IMR-90 (cell line): ENCODE measurements at regions not wholly inside any gene's neighbourhood (a gene's known extent, or its start where the extent isn't known, plus 50 kb on each side); places are given as distances from the start of the nearest gene placed in this dataset.
"Not testable (repeated sequence)": the region's sequence is repeated elsewhere in the genome, so short reads cannot be mapped to it uniquely, and the experiment has no call there.

ENCODE experiments used
- ATAC-seq: fragments of 200-7000 bp; cut with Tn5 transposase; 2 replicates; pipeline ENCODE4 v1.9.1; 2020; ENCODE audit warnings: low read depth, mild to moderate bottlenecking, moderate library complexity
- BruUV-seq: library from RNA; stranded (reverse); fragments of 400-500 nt; replicated peaks from 2 replicates; lab custom pipeline; 2021; lab: Mats Ljungman, UMichigan
- CTCF ChIA-PET: fragments of 300-600 bp; formaldehyde crosslinking; extraction: SDS; loops from one replicate; lab custom pipeline; 2021; ENCODE audit warnings: antibody characterized with exemption; lab: Yijun Ruan, JAX
- POLR2A ChIA-PET: fragments of 300-600 bp; sonication (Branson Sonifier 250); formaldehyde crosslinking; loops from one replicate; lab custom pipeline; 2022; ENCODE audit warnings: antibody characterized with exemption; ENCODE audit not compliant: unreplicated experiment; lab: Charles Lee
- DNase-seq: peaks from one replicate; pipeline ENCODE4 v3.0.0; 2013
- H2AFZ ChIP-seq: replicated peaks from 2 replicates; pipeline ENCODE3; 2013; ENCODE audit warnings: low read length, mild to moderate bottlenecking; ENCODE audit not compliant: poor library complexity
- H2AK5ac ChIP-seq: 2 replicates; pipeline ENCODE4 v1.6.1; 2013; ENCODE audit warnings: low read depth, low read length, inconsistent platforms
- H2AK9ac ChIP-seq: replicated peaks from 2 replicates; pipeline ENCODE3; 2013; ENCODE audit warnings: mild to moderate bottlenecking, low read depth, low read length, moderate library complexity; ENCODE audit not compliant: poor library complexity
- H2BK120ac ChIP-seq: 2 replicates; pipeline ENCODE4 v1.6.1; 2013; ENCODE audit warnings: low read depth, low read length, inconsistent platforms
- H2BK15ac ChIP-seq: 3 replicates; pipeline ENCODE4 v1.6.1; 2013; ENCODE audit warnings: low read depth, low read length, inconsistent platforms
- H2BK20ac ChIP-seq: 2 replicates; pipeline ENCODE4 v1.6.1; 2013; ENCODE audit warnings: low read depth, mild to moderate bottlenecking, inconsistent platforms, low read length, moderate library complexity
- H2BK5ac ChIP-seq: 2 replicates; pipeline ENCODE4 v1.6.1; 2013; ENCODE audit warnings: mild to moderate bottlenecking, low read depth, low read length, inconsistent platforms; ENCODE audit not compliant: poor library complexity, severe bottlenecking
- H3K14ac ChIP-seq: replicated peaks from 2 replicates; pipeline ENCODE4 v1.6.1; 2013; ENCODE audit warnings: low read depth, low read length, inconsistent platforms
- H3K18ac ChIP-seq: 2 replicates; pipeline ENCODE4 v1.6.1; 2013; ENCODE audit warnings: low read depth, low read length, control low read depth
- H3K23ac ChIP-seq: 2 replicates; pipeline ENCODE4 v1.6.1; 2013; ENCODE audit warnings: low read depth, low read length, inconsistent platforms
- H3K27ac ChIP-seq: 2 replicates; pipeline ENCODE4 v1.5.1; 2013; ENCODE audit warnings: mild to moderate bottlenecking, control low read depth, low read length; ENCODE audit not compliant: insufficient read depth
- H3K27me3 ChIP-seq: 2 replicates; pipeline ENCODE4 v1.6.1; 2013; ENCODE audit warnings: low read length; ENCODE audit not compliant: control insufficient read depth, insufficient read depth
- H3K36me3 ChIP-seq: 2 replicates; pipeline ENCODE4 v1.6.1; 2013; ENCODE audit warnings: low read length, mixed read lengths; ENCODE audit not compliant: control insufficient read depth, insufficient read depth
- H3K4ac ChIP-seq: 2 replicates; pipeline ENCODE4 v1.6.1; 2013; ENCODE audit warnings: low read depth, low read length, inconsistent platforms
- H3K4me1 ChIP-seq: 2 replicates; pipeline ENCODE4 v1.6.1; 2013; ENCODE audit warnings: low read length, mixed read lengths; ENCODE audit not compliant: control insufficient read depth, insufficient read depth
- H3K4me2 ChIP-seq: 2 replicates; pipeline ENCODE4 v1.6.1; 2013; ENCODE audit warnings: low read depth, mild to moderate bottlenecking, control low read depth, low read length, moderate library complexity
- H3K4me3 ChIP-seq: 2 replicates; pipeline ENCODE4 v1.5.1; 2013; ENCODE audit warnings: low read depth, mild to moderate bottlenecking, control low read depth, low read length, moderate library complexity; ENCODE audit not compliant: insufficient read depth
- H3K56ac ChIP-seq: 2 replicates; pipeline ENCODE4 v1.6.1; 2013; ENCODE audit warnings: low read length, inconsistent platforms; ENCODE audit not compliant: insufficient read depth; ENCODE audit errors: extremely low read depth
- H3K79me1 ChIP-seq, 2 experiments: 2 replicates each; pipeline ENCODE4 v1.6.1; 2013; ENCODE audit warnings: low read length in 2 of 2, inconsistent platforms in 1 of 2, low read depth in 1 of 2
- H3K9ac ChIP-seq: 2 replicates; pipeline ENCODE4 v1.6.1; 2013; ENCODE audit warnings: low read depth, low read length, control low read depth
- H3K9me1 ChIP-seq: 2 replicates; pipeline ENCODE4 v1.6.1; 2013; ENCODE audit warnings: low read length, inconsistent platforms; ENCODE audit not compliant: insufficient read depth
- H3K9me3 ChIP-seq: 2 replicates; pipeline ENCODE4 v1.6.1; 2013; ENCODE audit warnings: low read length; ENCODE audit not compliant: control insufficient read depth, insufficient read depth
- H4K20me1 ChIP-seq: 2 replicates; pipeline ENCODE4 v1.6.1; 2013; ENCODE audit warnings: low read length, inconsistent platforms; ENCODE audit not compliant: insufficient read depth
- H4K5ac ChIP-seq: 2 replicates; pipeline ENCODE4 v1.6.1; 2013; ENCODE audit warnings: mild to moderate bottlenecking, low read depth, low read length, control low read depth
- H4K8ac ChIP-seq, 2 experiments: 2 replicates each; pipeline ENCODE4 v1.6.1; 2013; ENCODE audit warnings: low read depth in 2 of 2, low read length in 2 of 2, control low read depth in 1 of 2, inconsistent platforms in 1 of 2
- H4K91ac ChIP-seq: 2 replicates; pipeline ENCODE4 v1.6.1; 2013; ENCODE audit warnings: low read depth, low read length, inconsistent platforms; ENCODE audit not compliant: insufficient read depth
- WGBS, 2 experiments: methylation state at CpG; one replicate each; pipeline versions ENCODE4 v1.1.5 to v1.1.7; 2013; ENCODE audit warnings: missing lambda C conversion rate in 2 of 2; ENCODE audit not compliant: insufficient read length in 1 of 2; ENCODE audit errors: extremely low coverage in 2 of 2; 5-methylcytosine and 5-hydroxymethylcytosine counted together
- dilution Hi-C: fragments of 300-500 bp; cut with HindIII; formaldehyde crosslinking; loops from one replicate; pipeline ENCODE4 v1.14.3; 2018; ENCODE audit warnings: low sequenced_read_pairs; ENCODE audit not compliant: unreplicated experiment
- in situ Hi-C: fragments of 300-500 bp; cut with MboI; formaldehyde crosslinking; loops from 3 replicates; pipeline ENCODE4 v1.14.3; 2019; ENCODE audit warnings: low sequenced_read_pairs, inconsistent platforms, mixed read lengths
- intact Hi-C: fragments of 100-400 bp; cut with micrococcal nuclease; formaldehyde crosslinking; loops from 2 replicates; pipeline ENCODE4 v1.10.0; 2022

DNA sequence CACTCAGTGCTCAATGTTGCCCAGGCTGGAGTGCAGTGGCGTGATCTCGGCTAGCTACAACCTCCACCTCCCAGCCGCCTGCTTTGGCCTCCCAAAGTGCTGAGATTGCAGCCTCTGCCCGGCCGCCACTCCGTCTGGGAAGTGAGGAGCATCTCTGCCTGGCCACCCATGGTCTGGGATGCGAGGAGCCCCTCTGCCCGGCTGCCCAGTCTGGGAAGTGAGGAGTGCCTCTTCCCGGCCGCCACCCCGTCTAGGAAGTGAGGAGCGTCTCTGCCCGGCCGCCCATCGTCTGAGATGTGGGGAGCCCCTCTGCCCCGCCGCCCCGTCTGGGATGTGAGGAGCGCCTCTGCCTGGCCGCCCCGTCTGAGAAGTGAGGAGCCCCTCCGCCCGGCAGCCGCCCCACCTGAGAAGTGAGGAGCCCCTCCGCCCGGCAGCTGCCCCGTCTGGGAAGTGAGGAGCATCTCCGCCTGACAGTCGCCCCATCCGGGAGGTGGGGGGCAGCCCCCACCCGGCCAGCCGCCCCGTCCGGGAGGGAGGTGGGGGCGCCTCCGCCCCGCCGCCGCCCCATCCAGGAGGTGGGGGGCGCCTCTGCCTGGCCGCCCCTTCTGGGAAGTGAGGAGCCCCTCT is 394.1 kb downstream of the CPS1 start:
- H3K9ac ChIP-seq, H2BK15ac ChIP-seq, H3K4me2 ChIP-seq, H3K23ac ChIP-seq, H2AFZ ChIP-seq, H4K8ac ChIP-seq, H3K4me1 ChIP-seq, in situ Hi-C loops, DNase-seq, H3K14ac ChIP-seq, H4K91ac ChIP-seq, H2BK5ac ChIP-seq, H2BK20ac ChIP-seq, CTCF ChIA-PET, H3K18ac ChIP-seq, H3K27ac ChIP-seq, H3K9me1 ChIP-seq, H3K4ac ChIP-seq, H2BK120ac ChIP-seq, H3K27me3 ChIP-seq, ATAC-seq, H3K9me3 ChIP-seq, H3K56ac ChIP-seq, H3K79me1 ChIP-seq, dilution Hi-C loops, intact Hi-C loops, H2AK9ac ChIP-seq, H4K5ac ChIP-seq, BruUV-seq, H3K4me3 ChIP-seq, H4K20me1 ChIP-seq, H2AK5ac ChIP-seq, H3K36me3 ChIP-seq, POLR2A ChIA-PET: not testable (repeated sequence)
- no CpG with 5 or more reads among the region's 41 CpGs for WGBS, 2 experiments
